Cardiac muscle cell (in vitro differentiated cells and primary cell): ENCODE measurements at regions not wholly inside any gene's neighbourhood (a gene's known extent, or its start where the extent isn't known, plus 50 kb on each side); places are given as distances from the start of the nearest gene placed in this dataset.

Experiments
- DNase-seq, 2 donors: peaks; one replicate each; pipeline versions ENCODE4 v3.0.0 to v3.0.0-alpha.2; 2010 to 2017; ENCODE audit warnings: low read depth in 1 of 2, low spot score in 1 of 2
- H3K27ac ChIP-seq: fragments of 200-600 bp; sonication (generic); 2 replicates; pipeline ENCODE4 v1.5.1; 2016
- H3K27me3 ChIP-seq: fragments of 200-600 bp; sonication (generic); 2 replicates; pipeline ENCODE4 v1.6.0; 2016; ENCODE audit warnings: control low read depth
- H3K36me3 ChIP-seq: fragments of 200-600 bp; sonication (generic); 2 replicates; pipeline ENCODE4 v1.5.1; 2016; ENCODE audit warnings: control low read depth
- H3K4me1 ChIP-seq: fragments of 200-600 bp; sonication (generic); 2 replicates; pipeline ENCODE4 v1.8.1; 2017; ENCODE audit warnings: low read depth, mild to moderate bottlenecking, mixed run types
- H3K4me3 ChIP-seq: fragments of 200-600 bp; sonication (generic); 2 replicates; pipeline ENCODE4 v1.5.1; 2016; ENCODE audit warnings: mild to moderate bottlenecking
- H3K9me3 ChIP-seq: fragments of 200-600 bp; sonication (generic); 2 replicates; pipeline ENCODE4 v1.5.1; 2017; ENCODE audit warnings: low read depth, mild to moderate bottlenecking, control low read depth
- CTCF ChIP-seq: IDR thresholded peaks from 2 replicates; pipeline ENCODE4 v1.5.1; 2012; ENCODE audit warnings: low read depth, mild to moderate bottlenecking, low read length

- TF ChIP-seq CTCF = no peak
- Histone ChIP-seq H3K27ac (no peak overlapping the region), H3K4me1 (no peaks in the 10 kb centered on the region), H3K27me3 (no peaks in the 10 kb centered on the region), H3K9me3 (no peaks in the 10 kb centered on the region), H3K4me3 (no peak overlapping the region), H3K36me3 (no peaks in the 10 kb centered on the region)
- DNase-seq = no peak
Measured at GRCh38 chr4:13906727-13907126, 279.2 kb upstream of the BOD1L1 start.

- TF ChIP-seq CTCF = peak; percentile 29
- H3K4me1 ChIP-seq = no peaks in the 10 kb centered on the region
- H3K27me3 ChIP-seq = no peaks in the 10 kb centered on the region
- DNase-seq = peak in 1 of 2 donors; percentile 91
- H3K4me3 ChIP-seq = no peak overlapping the region
- no peaks in the 10 kb centered on the region for H3K9me3 ChIP-seq
- H3K36me3 ChIP-seq = no peaks in the 10 kb centered on the region
- no peak overlapping the region for H3K27ac ChIP-seq
Measured at GRCh38 chr4:13907255-13907751, 279.8 kb upstream of the BOD1L1 start.

GRCh38 chr4:13908455-13908854 is 280.9 kb upstream of the BOD1L1 start:
- peak in 1 of 2 donors; percentile 32 for DNase-seq
- Histone ChIP-seq H3K9me3 (no peaks in the 10 kb centered on the region), H3K27me3 (no peaks in the 10 kb centered on the region), H3K27ac (no peak overlapping the region), H3K4me3 (no peak overlapping the region), H3K4me1 (no peaks in the 10 kb centered on the region), H3K36me3 (no peaks in the 10 kb centered on the region)
- TF ChIP-seq CTCF = no peak

- no peaks in the 10 kb centered on the region for H3K36me3 ChIP-seq
- H3K9me3 ChIP-seq = no peaks in the 10 kb centered on the region
- H3K27me3 ChIP-seq = no peaks in the 10 kb centered on the region
- no peak for DNase-seq
- H3K4me3 ChIP-seq = no peak overlapping the region
- no peak for TF ChIP-seq CTCF
- no peaks in the 10 kb centered on the region for H3K4me1 ChIP-seq
- no peak overlapping the region for H3K27ac ChIP-seq
Measured at GRCh38 chr4:13910556-13910955, 283.0 kb upstream of the BOD1L1 start.

GRCh38 chr4:13911256-13911655 is 283.7 kb upstream of the BOD1L1 start:
- Histone ChIP-seq H3K4me1 (no peaks in the 10 kb centered on the region), H3K36me3 (no peaks in the 10 kb centered on the region), H3K27ac (no peak overlapping the region), H3K4me3 (no peak overlapping the region), H3K9me3 (no peaks in the 10 kb centered on the region), H3K27me3 (no peaks in the 10 kb centered on the region)
- no peak for TF ChIP-seq CTCF
- no peak for DNase-seq
